ENCODE measurements at regions not wholly inside any gene's neighbourhood (a gene's known extent, or its start where the extent isn't known, plus 50 kb on each side); places are given as distances from the start of the nearest gene placed in this dataset.
A peak's percentile ranks its signal among the peaks of the same experiment; 100 is the strongest.

DNA sequence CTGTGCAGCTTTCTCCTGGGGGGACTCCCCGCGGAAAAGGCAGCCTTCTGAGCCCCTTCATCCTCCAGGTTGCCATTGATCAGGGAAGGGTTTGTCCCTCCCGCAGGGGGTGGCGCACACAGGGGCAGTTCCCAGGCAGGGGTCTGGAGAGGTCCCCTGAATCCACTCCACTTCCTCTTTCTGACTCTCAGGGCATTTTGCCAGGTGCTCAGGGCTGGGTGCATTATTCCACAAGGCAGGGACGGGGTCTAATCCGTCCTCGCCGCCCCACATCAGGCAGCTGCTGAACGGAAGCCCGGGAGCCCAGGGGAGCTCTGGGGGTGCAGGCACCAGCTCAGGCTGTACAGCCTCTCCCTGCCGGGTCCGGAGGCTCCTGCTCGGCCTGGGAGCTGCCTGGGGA is 180.9 kb downstream of the TTLL2 start:
- H3K9me3 ChIP-seq (ENCODE audit: low read length): no peaks in the 10 kb centered on the region
- H3K79me2 ChIP-seq (ENCODE audit: insufficient read depth, low read length): no peaks in the 10 kb centered on the region
- peaks cover 0 to 2% of the 10 kb centered on the region in 2 experiments; a peak in 1 of 5 replicates for H3K27me3 ChIP-seq (ENCODE audit: control insufficient read depth in 1 of 2, insufficient read depth in 2 of 2, low read length in 2 of 2)
- POLR2A ChIA-PET: interaction anchor here (1.1 to 1.3 kb wide), 2 partner anchors 170 to 427 kb away, joined by 3 to 5 read pairs; no protein-coding TSS in a partner anchor
- intact Hi-C loops (cut with micrococcal nuclease; ENCODE audit: unreplicated experiment): no loop called here
- FAIRE-seq: no peak
- no peak overlapping the region for H3K9ac ChIP-seq (ENCODE audit: insufficient read depth, low read depth, low read length)
- no peak for ATAC-seq
- H3K4me1 ChIP-seq (ENCODE audit: insufficient read depth, low read length): peaks cover 58% of the 10 kb centered on the region
- no peak overlapping the region for H3K27ac ChIP-seq (ENCODE audit: extremely low read length, insufficient read depth, low read length)
- CTCF ChIA-PET (ENCODE audit: low intra/inter-chr PET ratio, low total read pairs): no interaction called here
- WGBS (ENCODE audit: low lambda C conversion rate): 84% methylated on average over 13 of the region's 13 CpGs
- DNase-seq (ENCODE audit: low spot score): no peak
- H3K4me2 ChIP-seq (ENCODE audit: low read depth, low read length): peak overlapping the region; percentile 71; the same call in 1 of the 2 replicates
- H3K4me3 ChIP-seq (replicated peaks in 1 of 3; ENCODE audit: insufficient read depth in 1 of 3, low read depth in 2 of 3, low read length in 3 of 3): no peak overlapping the region
- no peaks in the 10 kb centered on the region for H4K20me1 ChIP-seq (ENCODE audit: insufficient read depth, low read length)
- no TSS peak for BruUV-seq (replicated peaks)
- in situ Hi-C loops (cut with HindIII; ENCODE audit: extremely low pct_ligation_motif_present, low pct_unique_long_range_greater_than_20kb): no loop called here
- H2AFZ ChIP-seq (ENCODE audit: low read length): no peak overlapping the region
- no peaks in the 10 kb centered on the region for H3K36me3 ChIP-seq (replicated peaks in 1 of 2; ENCODE audit: control insufficient read depth in 1 of 2, insufficient read depth in 2 of 2, low read length in 2 of 2)
- TF ChIP-seq, protein P1, sequence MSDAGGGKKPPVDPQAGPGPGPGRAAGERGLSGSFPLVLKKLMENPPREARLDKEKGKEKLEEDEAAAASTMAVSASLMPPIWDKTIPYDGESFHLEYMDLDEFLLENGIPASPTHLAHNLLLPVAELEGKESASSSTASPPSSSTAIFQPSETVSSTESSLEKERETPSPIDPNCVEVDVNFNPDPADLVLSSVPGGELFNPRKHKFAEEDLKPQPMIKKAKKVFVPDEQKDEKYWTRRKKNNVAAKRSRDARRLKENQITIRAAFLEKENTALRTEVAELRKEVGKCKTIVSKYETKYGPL (CRISPR knock-in tag; IDR thresholded peaks at IDR 0.05): no peak
- TF ChIP-seq MED8 (CRISPR knock-in tag; IDR thresholded peaks at IDR 0.05; ENCODE audit: insufficient replicate concordance) (peak; percentile 40), KAT7 (CRISPR knock-in tag; IDR thresholded peaks at IDR 0.05; ENCODE audit: borderline replicate concordance) (no peak), ZNF619 (CRISPR knock-in tag; IDR thresholded peaks at IDR 0.05) (no peak), DR1 (CRISPR knock-in tag; IDR thresholded peaks at IDR 0.05) (no peak)
- TF ChIP-seq, protein P2, sequence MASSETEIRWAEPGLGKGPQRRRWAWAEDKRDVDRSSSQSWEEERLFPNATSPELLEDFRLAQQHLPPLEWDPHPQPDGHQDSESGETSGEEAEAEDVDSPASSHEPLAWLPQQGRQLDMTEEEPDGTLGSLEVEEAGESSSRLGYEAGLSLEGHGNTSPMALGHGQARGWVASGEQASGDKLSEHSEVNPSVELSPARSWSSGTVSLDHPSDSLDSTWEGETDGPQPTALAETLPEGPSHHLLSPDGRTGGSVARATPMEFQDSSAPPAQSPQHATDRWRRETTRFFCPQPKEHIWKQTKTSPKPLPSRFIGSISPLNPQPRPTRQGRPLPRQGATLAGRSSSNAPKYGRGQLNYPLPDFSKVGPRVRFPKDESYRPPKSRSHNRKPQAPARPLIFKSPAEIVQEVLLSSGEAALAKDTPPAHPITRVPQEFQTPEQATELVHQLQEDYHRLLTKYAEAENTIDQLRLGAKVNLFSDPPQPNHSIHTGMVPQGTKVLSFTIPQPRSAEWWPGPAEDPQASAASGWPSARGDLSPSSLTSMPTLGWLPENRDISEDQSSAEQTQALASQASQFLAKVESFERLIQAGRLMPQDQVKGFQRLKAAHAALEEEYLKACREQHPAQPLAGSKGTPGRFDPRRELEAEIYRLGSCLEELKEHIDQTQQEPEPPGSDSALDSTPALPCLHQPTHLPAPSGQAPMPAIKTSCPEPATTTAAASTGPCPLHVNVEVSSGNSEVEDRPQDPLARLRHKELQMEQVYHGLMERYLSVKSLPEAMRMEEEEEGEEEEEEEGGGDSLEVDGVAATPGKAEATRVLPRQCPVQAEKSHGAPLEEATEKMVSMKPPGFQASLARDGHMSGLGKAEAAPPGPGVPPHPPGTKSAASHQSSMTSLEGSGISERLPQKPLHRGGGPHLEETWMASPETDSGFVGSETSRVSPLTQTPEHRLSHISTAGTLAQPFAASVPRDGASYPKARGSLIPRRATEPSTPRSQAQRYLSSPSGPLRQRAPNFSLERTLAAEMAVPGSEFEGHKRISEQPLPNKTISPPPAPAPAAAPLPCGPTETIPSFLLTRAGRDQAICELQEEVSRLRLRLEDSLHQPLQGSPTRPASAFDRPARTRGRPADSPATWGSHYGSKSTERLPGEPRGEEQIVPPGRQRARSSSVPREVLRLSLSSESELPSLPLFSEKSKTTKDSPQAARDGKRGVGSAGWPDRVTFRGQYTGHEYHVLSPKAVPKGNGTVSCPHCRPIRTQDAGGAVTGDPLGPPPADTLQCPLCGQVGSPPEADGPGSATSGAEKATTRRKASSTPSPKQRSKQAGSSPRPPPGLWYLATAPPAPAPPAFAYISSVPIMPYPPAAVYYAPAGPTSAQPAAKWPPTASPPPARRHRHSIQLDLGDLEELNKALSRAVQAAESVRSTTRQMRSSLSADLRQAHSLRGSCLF (CRISPR knock-in tag; IDR thresholded peaks at IDR 0.05; ENCODE audit: borderline replicate concordance): no peak
- TF ChIP-seq, protein P3, sequence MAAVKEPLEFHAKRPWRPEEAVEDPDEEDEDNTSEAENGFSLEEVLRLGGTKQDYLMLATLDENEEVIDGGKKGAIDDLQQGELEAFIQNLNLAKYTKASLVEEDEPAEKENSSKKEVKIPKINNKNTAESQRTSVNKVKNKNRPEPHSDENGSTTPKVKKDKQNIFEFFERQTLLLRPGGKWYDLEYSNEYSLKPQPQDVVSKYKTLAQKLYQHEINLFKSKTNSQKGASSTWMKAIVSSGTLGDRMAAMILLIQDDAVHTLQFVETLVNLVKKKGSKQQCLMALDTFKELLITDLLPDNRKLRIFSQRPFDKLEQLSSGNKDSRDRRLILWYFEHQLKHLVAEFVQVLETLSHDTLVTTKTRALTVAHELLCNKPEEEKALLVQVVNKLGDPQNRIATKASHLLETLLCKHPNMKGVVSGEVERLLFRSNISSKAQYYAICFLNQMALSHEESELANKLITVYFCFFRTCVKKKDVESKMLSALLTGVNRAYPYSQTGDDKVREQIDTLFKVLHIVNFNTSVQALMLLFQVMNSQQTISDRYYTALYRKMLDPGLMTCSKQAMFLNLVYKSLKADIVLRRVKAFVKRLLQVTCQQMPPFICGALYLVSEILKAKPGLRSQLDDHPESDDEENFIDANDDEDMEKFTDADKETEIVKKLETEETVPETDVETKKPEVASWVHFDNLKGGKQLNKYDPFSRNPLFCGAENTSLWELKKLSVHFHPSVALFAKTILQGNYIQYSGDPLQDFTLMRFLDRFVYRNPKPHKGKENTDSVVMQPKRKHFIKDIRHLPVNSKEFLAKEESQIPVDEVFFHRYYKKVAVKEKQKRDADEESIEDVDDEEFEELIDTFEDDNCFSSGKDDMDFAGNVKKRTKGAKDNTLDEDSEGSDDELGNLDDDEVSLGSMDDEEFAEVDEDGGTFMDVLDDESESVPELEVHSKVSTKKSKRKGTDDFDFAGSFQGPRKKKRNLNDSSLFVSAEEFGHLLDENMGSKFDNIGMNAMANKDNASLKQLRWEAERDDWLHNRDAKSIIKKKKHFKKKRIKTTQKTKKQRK (IDR thresholded peaks at IDR 0.05; ENCODE audit: low read length): no peak
- TF ChIP-seq, protein P4, sequence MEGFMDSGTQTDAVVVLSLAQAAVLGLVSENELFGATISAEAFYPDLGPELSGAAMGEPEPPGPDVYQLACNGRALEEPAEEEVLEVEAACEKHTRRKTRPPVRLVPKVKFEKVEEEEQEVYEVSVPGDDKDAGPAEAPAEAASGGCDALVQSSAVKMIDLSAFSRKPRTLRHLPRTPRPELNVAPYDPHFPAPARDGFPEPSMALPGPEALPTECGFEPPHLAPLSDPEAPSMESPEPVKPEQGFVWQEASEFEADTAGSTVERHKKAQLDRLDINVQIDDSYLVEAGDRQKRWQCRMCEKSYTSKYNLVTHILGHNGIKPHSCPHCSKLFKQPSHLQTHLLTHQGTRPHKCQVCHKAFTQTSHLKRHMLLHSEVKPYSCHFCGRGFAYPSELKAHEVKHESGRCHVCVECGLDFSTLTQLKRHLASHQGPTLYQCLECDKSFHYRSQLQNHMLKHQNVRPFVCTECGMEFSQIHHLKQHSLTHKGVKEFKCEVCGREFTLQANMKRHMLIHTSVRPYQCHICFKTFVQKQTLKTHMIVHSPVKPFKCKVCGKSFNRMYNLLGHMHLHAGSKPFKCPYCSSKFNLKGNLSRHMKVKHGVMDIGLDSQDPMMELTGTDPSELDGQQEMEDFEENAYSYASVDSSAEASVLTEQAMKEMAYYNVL (CRISPR knock-in tag; IDR thresholded peaks at IDR 0.05; ENCODE audit: borderline replicate concordance): 0 out of 2 replicates have a peak, but pooled peaks have one; percentile 66
- TF ChIP-seq, protein P5, sequence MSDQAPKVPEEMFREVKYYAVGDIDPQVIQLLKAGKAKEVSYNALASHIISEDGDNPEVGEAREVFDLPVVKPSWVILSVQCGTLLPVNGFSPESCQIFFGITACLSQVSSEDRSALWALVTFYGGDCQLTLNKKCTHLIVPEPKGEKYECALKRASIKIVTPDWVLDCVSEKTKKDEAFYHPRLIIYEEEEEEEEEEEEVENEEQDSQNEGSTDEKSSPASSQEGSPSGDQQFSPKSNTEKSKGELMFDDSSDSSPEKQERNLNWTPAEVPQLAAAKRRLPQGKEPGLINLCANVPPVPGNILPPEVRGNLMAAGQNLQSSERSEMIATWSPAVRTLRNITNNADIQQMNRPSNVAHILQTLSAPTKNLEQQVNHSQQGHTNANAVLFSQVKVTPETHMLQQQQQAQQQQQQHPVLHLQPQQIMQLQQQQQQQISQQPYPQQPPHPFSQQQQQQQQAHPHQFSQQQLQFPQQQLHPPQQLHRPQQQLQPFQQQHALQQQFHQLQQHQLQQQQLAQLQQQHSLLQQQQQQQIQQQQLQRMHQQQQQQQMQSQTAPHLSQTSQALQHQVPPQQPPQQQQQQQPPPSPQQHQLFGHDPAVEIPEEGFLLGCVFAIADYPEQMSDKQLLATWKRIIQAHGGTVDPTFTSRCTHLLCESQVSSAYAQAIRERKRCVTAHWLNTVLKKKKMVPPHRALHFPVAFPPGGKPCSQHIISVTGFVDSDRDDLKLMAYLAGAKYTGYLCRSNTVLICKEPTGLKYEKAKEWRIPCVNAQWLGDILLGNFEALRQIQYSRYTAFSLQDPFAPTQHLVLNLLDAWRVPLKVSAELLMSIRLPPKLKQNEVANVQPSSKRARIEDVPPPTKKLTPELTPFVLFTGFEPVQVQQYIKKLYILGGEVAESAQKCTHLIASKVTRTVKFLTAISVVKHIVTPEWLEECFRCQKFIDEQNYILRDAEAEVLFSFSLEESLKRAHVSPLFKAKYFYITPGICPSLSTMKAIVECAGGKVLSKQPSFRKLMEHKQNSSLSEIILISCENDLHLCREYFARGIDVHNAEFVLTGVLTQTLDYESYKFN (CRISPR knock-in tag; conservative IDR thresholded peaks at IDR 0.05): no peak
